ENCODE measurements at regions not wholly inside any gene's neighbourhood (a gene's known extent, or its start where the extent isn't known, plus 50 kb on each side); places are given as distances from the start of the nearest gene placed in this dataset.

DNA sequence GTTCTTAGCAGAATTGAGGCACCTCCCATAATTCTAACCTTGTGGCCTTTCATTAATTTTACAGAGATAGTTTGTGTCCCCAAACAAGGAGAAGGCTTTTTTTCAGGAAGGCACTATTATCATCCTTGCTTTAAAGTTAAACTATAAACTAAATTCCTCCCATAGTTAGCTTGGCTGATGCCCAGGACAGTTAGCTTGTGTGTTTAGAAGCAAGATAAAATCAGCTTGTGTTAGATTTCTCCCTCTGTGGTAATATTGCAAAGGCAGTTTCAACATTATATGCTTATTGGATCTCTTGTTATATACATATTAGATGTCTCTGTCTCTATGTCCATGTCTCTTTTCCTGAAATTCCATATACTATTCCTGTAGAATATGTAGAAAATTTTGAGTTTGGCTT, 342.7 kb downstream of the TBC1D4 start:
- TF ChIP-seq, protein P1, sequence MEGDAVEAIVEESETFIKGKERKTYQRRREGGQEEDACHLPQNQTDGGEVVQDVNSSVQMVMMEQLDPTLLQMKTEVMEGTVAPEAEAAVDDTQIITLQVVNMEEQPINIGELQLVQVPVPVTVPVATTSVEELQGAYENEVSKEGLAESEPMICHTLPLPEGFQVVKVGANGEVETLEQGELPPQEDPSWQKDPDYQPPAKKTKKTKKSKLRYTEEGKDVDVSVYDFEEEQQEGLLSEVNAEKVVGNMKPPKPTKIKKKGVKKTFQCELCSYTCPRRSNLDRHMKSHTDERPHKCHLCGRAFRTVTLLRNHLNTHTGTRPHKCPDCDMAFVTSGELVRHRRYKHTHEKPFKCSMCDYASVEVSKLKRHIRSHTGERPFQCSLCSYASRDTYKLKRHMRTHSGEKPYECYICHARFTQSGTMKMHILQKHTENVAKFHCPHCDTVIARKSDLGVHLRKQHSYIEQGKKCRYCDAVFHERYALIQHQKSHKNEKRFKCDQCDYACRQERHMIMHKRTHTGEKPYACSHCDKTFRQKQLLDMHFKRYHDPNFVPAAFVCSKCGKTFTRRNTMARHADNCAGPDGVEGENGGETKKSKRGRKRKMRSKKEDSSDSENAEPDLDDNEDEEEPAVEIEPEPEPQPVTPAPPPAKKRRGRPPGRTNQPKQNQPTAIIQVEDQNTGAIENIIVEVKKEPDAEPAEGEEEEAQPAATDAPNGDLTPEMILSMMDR (IDR thresholded peaks at IDR 0.05): no peak
- no peak for TF ChIP-seq POLR2A (IDR thresholded peaks at IDR 0.05)
